H9 (cell line): ENCODE measurements at regions not wholly inside any gene's neighbourhood (a gene's known extent, or its start where the extent isn't known, plus 50 kb on each side); places are given as distances from the start of the nearest gene placed in this dataset.
"Not testable (repeated sequence)": the region's sequence is repeated elsewhere in the genome, so short reads cannot be mapped to it uniquely, and the experiment has no call there.

Experiments used
- DNase-seq: peaks from one replicate; pipeline ENCODE4 v3.0.0-alpha.2; 2017
- H2AFZ ChIP-seq: one replicate; pipeline ENCODE4 v1.6.1; 2013; ENCODE audit warnings: mild to moderate bottlenecking, low read length, control low read depth, moderate library complexity
- H2AK5ac ChIP-seq: 2 replicates; pipeline ENCODE4 v1.6.1; 2013; ENCODE audit warnings: low read length, control low read depth, mixed read lengths; ENCODE audit not compliant: insufficient read length
- H2BK120ac ChIP-seq: one replicate; pipeline ENCODE4 v1.6.1; 2013; ENCODE audit warnings: low read depth, mild to moderate bottlenecking, low read length, control low read depth, inconsistent platforms; ENCODE audit not compliant: poor library complexity, severe bottlenecking
- H2BK12ac ChIP-seq: 2 replicates; pipeline ENCODE4 v1.6.1; 2013; ENCODE audit warnings: low read length, control low read depth, mixed read lengths, low read depth; ENCODE audit not compliant: insufficient read length
- H2BK15ac ChIP-seq: 2 replicates; pipeline ENCODE4 v1.6.1; 2013; ENCODE audit warnings: low read depth, low read length, control low read depth
- H2BK20ac ChIP-seq: one replicate; pipeline ENCODE4 v1.6.1; 2013; ENCODE audit warnings: low read depth, mild to moderate bottlenecking, low read length, control low read depth, inconsistent platforms; ENCODE audit not compliant: poor library complexity, severe bottlenecking
- H2BK5ac ChIP-seq: 2 replicates; pipeline ENCODE4 v1.6.1; 2013; ENCODE audit warnings: low read length, control low read depth, mixed read lengths; ENCODE audit not compliant: insufficient read length
- H3K14ac ChIP-seq: 2 replicates; pipeline ENCODE4 v1.6.1; 2013; ENCODE audit warnings: low read length, control low read depth; ENCODE audit not compliant: insufficient read depth
- H3K18ac ChIP-seq: 2 replicates; pipeline ENCODE4 v1.6.1; 2013; ENCODE audit warnings: low read depth, mild to moderate bottlenecking, mixed read lengths, low read length, control low read depth; ENCODE audit not compliant: insufficient read length
- H3K23ac ChIP-seq: 2 replicates; pipeline ENCODE4 v1.6.1; 2013; ENCODE audit warnings: low read length, control low read depth, mixed read lengths, low read depth; ENCODE audit not compliant: insufficient read length
- H3K23me2 ChIP-seq: 2 replicates; pipeline ENCODE4 v1.6.1; 2013; ENCODE audit warnings: low read depth, mild to moderate bottlenecking, mixed read lengths, low read length, control low read depth; ENCODE audit not compliant: insufficient read length, poor library complexity, severe bottlenecking
- H3K27ac ChIP-seq: 2 replicates; pipeline ENCODE4 v1.5.1; 2013; ENCODE audit warnings: low read length, control low read depth, mixed read lengths, low read depth; ENCODE audit not compliant: insufficient read length
- H3K27me3 ChIP-seq: 2 replicates; pipeline ENCODE4 v1.6.1; 2013; ENCODE audit warnings: low read length, control low read depth, inconsistent platforms; ENCODE audit not compliant: insufficient read depth
- H3K4ac ChIP-seq: 2 replicates; pipeline ENCODE4 v1.6.1; 2013; ENCODE audit warnings: low read depth, mild to moderate bottlenecking, control low read depth, inconsistent platforms, low read length, moderate library complexity
- H3K4me1 ChIP-seq: 2 replicates; pipeline ENCODE4 v1.6.1; 2013; ENCODE audit warnings: low read length, control low read depth, inconsistent platforms; ENCODE audit not compliant: insufficient read depth
- H3K4me2 ChIP-seq: 2 replicates; pipeline ENCODE4 v1.6.1; 2013; ENCODE audit warnings: low read length, control low read depth, mixed read lengths; ENCODE audit not compliant: insufficient read length, insufficient read depth
- H3K56ac ChIP-seq: 2 replicates; pipeline ENCODE4 v1.6.1; 2013; ENCODE audit warnings: low read depth, mild to moderate bottlenecking, mixed read lengths, low read length, control low read depth; ENCODE audit not compliant: insufficient read length
- H3K79me1 ChIP-seq: 2 replicates; pipeline ENCODE4 v1.6.1; 2013; ENCODE audit warnings: low read depth, mild to moderate bottlenecking, moderate library complexity, low read length, control low read depth, inconsistent platforms; ENCODE audit not compliant: insufficient read depth, poor library complexity, severe bottlenecking
- H3K79me2 ChIP-seq: 2 replicates; pipeline ENCODE4 v1.6.1; 2013; ENCODE audit warnings: low read length, control low read depth, inconsistent platforms; ENCODE audit not compliant: insufficient read depth
- H3K9ac ChIP-seq: 2 replicates; pipeline ENCODE4 v1.6.1; 2013; ENCODE audit warnings: low read length, control low read depth, mixed read lengths; ENCODE audit not compliant: insufficient read length; ENCODE audit errors: extremely low read depth
- H3K9me3 ChIP-seq: one replicate; pipeline ENCODE4 v1.6.1; 2013; ENCODE audit warnings: low read depth, low read length, inconsistent platforms; ENCODE audit not compliant: control insufficient read depth
- H3T11ph ChIP-seq: one replicate; pipeline ENCODE4 v1.6.1; 2013; ENCODE audit warnings: mild to moderate bottlenecking, low read length, control low read depth, inconsistent platforms
- H4K20me1 ChIP-seq: one replicate; pipeline ENCODE4 v1.6.1; 2013; ENCODE audit not compliant: control insufficient read depth, insufficient read length, insufficient read depth
- H4K5ac ChIP-seq: 2 replicates; pipeline ENCODE4 v1.6.1; 2013; ENCODE audit warnings: low read depth, mild to moderate bottlenecking, mixed read lengths, low read length, control low read depth; ENCODE audit not compliant: insufficient read length
- H4K8ac ChIP-seq: replicated peaks from 2 replicates; pipeline ENCODE4 v1.6.1; 2013; ENCODE audit warnings: low read length, control low read depth, mixed read lengths, low read depth; ENCODE audit not compliant: insufficient read length
- H4K91ac ChIP-seq: 2 replicates; pipeline ENCODE4 v1.6.1; 2013; ENCODE audit warnings: low read depth, mild to moderate bottlenecking, moderate library complexity, mixed read lengths, low read length, control low read depth; ENCODE audit not compliant: insufficient read length
- H3K27ac Mint-ChIP-seq, 3 experiments: 2 replicates in 2 of 3; 3 replicates in 1 of 3; pipeline ENCODE4 v1.8.0; 2020 to 2021; ENCODE audit warnings: mixed read lengths in 3 of 3, mild to moderate bottlenecking in 1 of 3, moderate library complexity in 1 of 3
- H3K27me3 Mint-ChIP-seq: 2 replicates; pipeline ENCODE4 v1.8.0; 2021; ENCODE audit warnings: low read depth, mild to moderate bottlenecking, moderate library complexity, mixed read lengths
- H3K36me3 Mint-ChIP-seq, 3 experiments: 2 replicates in 2 of 3; 3 replicates in 1 of 3; pipeline ENCODE4 v1.8.0; 2020 to 2021; ENCODE audit warnings: low read depth in 3 of 3, mixed read lengths in 3 of 3; ENCODE audit not compliant: insufficient read depth in 1 of 3
- H3K4me1 Mint-ChIP-seq, 2 experiments: 2 replicates each; pipeline ENCODE4 v1.8.0; 2020; ENCODE audit warnings: mixed read lengths in 2 of 2
- H3K4me3 Mint-ChIP-seq, 2 experiments: 2 replicates in 1 of 2; 3 replicates in 1 of 2; pipeline ENCODE4 v1.8.0; 2020 to 2021; ENCODE audit warnings: mild to moderate bottlenecking in 2 of 2, mixed read lengths in 2 of 2, moderate library complexity in 1 of 2
- H3K9me3 Mint-ChIP-seq, 2 experiments: 2 replicates in 1 of 2; 3 replicates in 1 of 2; pipeline ENCODE4 v1.8.0; 2020; ENCODE audit warnings: mild to moderate bottlenecking in 2 of 2, mixed read lengths in 2 of 2, moderate library complexity in 1 of 2
- WGBS: extraction: QIAGEN DNeasy Blood & Tissue Kit; methylation state at CpG from one replicate; pipeline ENCODE4 v1.1.7; 2013; ENCODE audit warnings: missing lambda C conversion rate, low lambda C conversion rate, mixed read lengths; ENCODE audit not compliant: insufficient read length; ENCODE audit errors: extremely low coverage; 5-methylcytosine and 5-hydroxymethylcytosine counted together
- TF ChIP-seq, protein P1 (sequence below): fragments of 200-600 bp; sonication (generic); conservative IDR thresholded peaks from 3 replicates; pipeline ENCODE4 v1.8.0; 2021; ENCODE audit warnings: antibody characterized with exemption, mild to moderate bottlenecking

DNA sequence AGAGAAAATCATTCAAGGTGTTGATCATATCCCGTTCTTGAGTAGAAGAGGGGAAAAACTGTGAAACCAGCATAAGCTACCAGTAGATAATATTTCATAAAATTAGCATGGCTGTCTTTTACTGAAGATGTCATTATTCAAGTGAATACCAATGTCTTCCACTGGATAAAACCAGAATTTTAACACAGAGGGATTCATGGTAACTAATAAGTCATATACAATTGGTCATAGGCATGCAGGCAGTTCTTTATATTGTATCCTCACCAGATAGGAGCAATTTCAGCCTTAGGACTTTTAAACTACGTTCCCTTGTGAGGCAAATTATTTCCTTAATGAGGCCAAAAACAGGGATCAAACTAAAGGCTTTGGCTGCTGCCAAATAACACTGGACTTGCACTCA lies 202.3 kb upstream of the PITRM1 start:
- Mint-ChIP-seq H3K9me3 (peaks cover 6 to 7% of the 10 kb centered on the region in 2 experiments; a peak in 3 of 5 replicates), H3K27me3 (no peaks in the 10 kb centered on the region), H3K36me3 (no peaks in the 10 kb centered on the region), H3K4me1 (no peaks in the 10 kb centered on the region), H3K4me3 (no peak overlapping the region), H3K27ac (no peak overlapping the region; a peak in 1 of 7 replicates)
- H3T11ph ChIP-seq = no peak overlapping the region
- H3K23me2 ChIP-seq = no peaks in the 10 kb centered on the region
- no peak overlapping the region for H2BK15ac ChIP-seq
- H4K8ac ChIP-seq = no peak overlapping the region
- H2BK12ac ChIP-seq = no peak overlapping the region
- no peak overlapping the region for H3K14ac ChIP-seq
- no peak overlapping the region for H3K23ac ChIP-seq
- H3K79me2 ChIP-seq = no peaks in the 10 kb centered on the region
- no peaks in the 10 kb centered on the region for H3K27me3 ChIP-seq
- no peak for DNase-seq
- no peak overlapping the region for H3K4ac ChIP-seq
- no peak overlapping the region for H3K27ac ChIP-seq
- no peak overlapping the region for H2AK5ac ChIP-seq
- no peak overlapping the region for H3K9ac ChIP-seq
- H3K9me3 ChIP-seq = no peaks in the 10 kb centered on the region
- no peak overlapping the region for H3K18ac ChIP-seq
- H3K4me2 ChIP-seq = no peak overlapping the region
- H2BK5ac ChIP-seq = no peak overlapping the region
- H4K20me1 ChIP-seq = no peaks in the 10 kb centered on the region
- H2AFZ ChIP-seq = no peak overlapping the region
- H4K5ac ChIP-seq = no peak overlapping the region
- no CpG with 5 or more reads among the region's 2 CpGs for WGBS
- H2BK20ac ChIP-seq = no peak overlapping the region
- H3K79me1 ChIP-seq = no peaks in the 10 kb centered on the region
- H3K56ac ChIP-seq = no peak overlapping the region
- no peaks in the 10 kb centered on the region for H3K4me1 ChIP-seq
- H2BK120ac ChIP-seq = no peak overlapping the region
- TF ChIP-seq, protein P1, sequence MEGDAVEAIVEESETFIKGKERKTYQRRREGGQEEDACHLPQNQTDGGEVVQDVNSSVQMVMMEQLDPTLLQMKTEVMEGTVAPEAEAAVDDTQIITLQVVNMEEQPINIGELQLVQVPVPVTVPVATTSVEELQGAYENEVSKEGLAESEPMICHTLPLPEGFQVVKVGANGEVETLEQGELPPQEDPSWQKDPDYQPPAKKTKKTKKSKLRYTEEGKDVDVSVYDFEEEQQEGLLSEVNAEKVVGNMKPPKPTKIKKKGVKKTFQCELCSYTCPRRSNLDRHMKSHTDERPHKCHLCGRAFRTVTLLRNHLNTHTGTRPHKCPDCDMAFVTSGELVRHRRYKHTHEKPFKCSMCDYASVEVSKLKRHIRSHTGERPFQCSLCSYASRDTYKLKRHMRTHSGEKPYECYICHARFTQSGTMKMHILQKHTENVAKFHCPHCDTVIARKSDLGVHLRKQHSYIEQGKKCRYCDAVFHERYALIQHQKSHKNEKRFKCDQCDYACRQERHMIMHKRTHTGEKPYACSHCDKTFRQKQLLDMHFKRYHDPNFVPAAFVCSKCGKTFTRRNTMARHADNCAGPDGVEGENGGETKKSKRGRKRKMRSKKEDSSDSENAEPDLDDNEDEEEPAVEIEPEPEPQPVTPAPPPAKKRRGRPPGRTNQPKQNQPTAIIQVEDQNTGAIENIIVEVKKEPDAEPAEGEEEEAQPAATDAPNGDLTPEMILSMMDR = no peak
- no peak overlapping the region for H4K91ac ChIP-seq

DNA sequence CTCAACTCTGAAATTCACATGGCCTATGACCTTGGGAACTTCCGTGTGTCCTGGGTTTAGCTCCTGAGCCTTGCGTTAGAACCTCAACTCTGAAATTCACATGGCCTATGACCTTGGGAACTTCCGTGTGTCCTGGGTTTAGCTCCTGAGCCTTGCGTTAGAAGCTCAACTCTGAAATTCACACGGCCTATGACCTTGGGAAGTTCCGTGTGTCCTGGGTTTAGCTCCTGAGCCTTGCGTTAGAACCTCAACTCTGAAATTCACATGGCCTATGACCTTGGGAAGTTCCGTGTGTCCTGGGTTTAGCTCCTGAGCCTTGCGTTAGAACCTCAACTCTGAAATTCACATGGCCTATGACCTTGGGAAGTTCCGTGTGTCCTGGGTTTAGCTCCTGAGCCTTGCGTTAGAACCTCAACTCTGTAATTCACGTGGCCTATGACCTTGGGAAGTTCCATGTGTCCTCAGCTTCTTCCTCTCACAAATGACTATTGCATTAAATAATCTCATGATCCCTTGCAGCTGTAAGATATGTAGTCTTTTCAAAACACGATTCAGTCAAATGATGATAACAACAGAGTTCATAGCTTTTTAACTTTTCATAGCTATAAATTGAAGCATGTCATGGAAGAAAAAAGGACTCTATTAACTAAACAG lies 200.9 kb upstream of the PITRM1 start:
- H3K79me2 ChIP-seq, DNase-seq, H3K14ac ChIP-seq, H3K9me3 Mint-ChIP-seq, H2BK120ac ChIP-seq, H4K8ac ChIP-seq, H3K27ac Mint-ChIP-seq, H3K27me3 Mint-ChIP-seq, H3K56ac ChIP-seq, H3K4me1 Mint-ChIP-seq, H3K4me2 ChIP-seq, H3K9ac ChIP-seq, H3K4ac ChIP-seq, H3K4me3 Mint-ChIP-seq, H3K27me3 ChIP-seq, H3K79me1 ChIP-seq, H2BK12ac ChIP-seq, H2BK5ac ChIP-seq, H2AK5ac ChIP-seq, H2AFZ ChIP-seq, H2BK15ac ChIP-seq, H3K9me3 ChIP-seq, H3K4me1 ChIP-seq, H3K23ac ChIP-seq, H4K20me1 ChIP-seq, H4K91ac ChIP-seq, H3T11ph ChIP-seq, H3K23me2 ChIP-seq, H3K36me3 Mint-ChIP-seq, H2BK20ac ChIP-seq, H3K27ac ChIP-seq, H3K18ac ChIP-seq, H4K5ac ChIP-seq: not testable (repeated sequence)
- WGBS = no CpG with 5 or more reads among the region's 13 CpGs
